Calu3 (cell line): ENCODE measurements at regions not wholly inside any gene's neighbourhood (a gene's known extent, or its start where the extent isn't known, plus 50 kb on each side); places are given as distances from the start of the nearest gene placed in this dataset.

Experiments
- BruUV-seq: library from RNA; stranded (reverse); fragments of 400-500 nt; replicated peaks from 2 replicates; lab custom pipeline; 2021; lab: Mats Ljungman, UMichigan
- CTCF ChIA-PET: fragments of 300-600 bp; sonication (Branson Sonifier 250); formaldehyde crosslinking; loops from one replicate; lab custom pipeline; 2022; ENCODE audit warnings: antibody characterized with exemption; lab: Charles Lee
- DNase-seq: peaks from one replicate; pipeline ENCODE4 v3.0.0; 2022
- H3K27ac Mint-ChIP-seq: one replicate; pipeline ENCODE4 v1.8.0; 2022; ENCODE audit warnings: mixed read lengths; ENCODE audit not compliant: unreplicated experiment
- H3K27me3 Mint-ChIP-seq: one replicate; pipeline ENCODE4 v1.8.0; 2022; ENCODE audit warnings: mixed read lengths; ENCODE audit not compliant: unreplicated experiment
- H3K36me3 Mint-ChIP-seq: one replicate; pipeline ENCODE4 v1.8.0; 2022; ENCODE audit warnings: mild to moderate bottlenecking, moderate library complexity, mixed read lengths; ENCODE audit not compliant: insufficient read depth, unreplicated experiment
- H3K4me1 Mint-ChIP-seq: one replicate; pipeline ENCODE4 v1.8.0; 2022; ENCODE audit warnings: mild to moderate bottlenecking, low read depth, mixed read lengths; ENCODE audit not compliant: unreplicated experiment
- H3K4me3 Mint-ChIP-seq: one replicate; pipeline ENCODE4 v1.8.0; 2022; ENCODE audit warnings: mild to moderate bottlenecking, low read depth, moderate library complexity, mixed read lengths; ENCODE audit not compliant: unreplicated experiment
- H3K9me3 Mint-ChIP-seq: one replicate; pipeline ENCODE4 v1.8.0; 2022; ENCODE audit warnings: low read depth, mixed read lengths; ENCODE audit not compliant: unreplicated experiment
- CTCF ChIP-seq: fragments of 200-600 bp; IDR thresholded peaks from one replicate; pipeline ENCODE4 v1.8.0; 2022; ENCODE audit warnings: antibody characterized with exemption; ENCODE audit not compliant: unreplicated experiment
- intact Hi-C: fragments of 100-400 bp; cut with micrococcal nuclease; formaldehyde crosslinking; loops from one replicate; pipeline ENCODE4 v1.10.0; 2022; ENCODE audit not compliant: unreplicated experiment

DNA sequence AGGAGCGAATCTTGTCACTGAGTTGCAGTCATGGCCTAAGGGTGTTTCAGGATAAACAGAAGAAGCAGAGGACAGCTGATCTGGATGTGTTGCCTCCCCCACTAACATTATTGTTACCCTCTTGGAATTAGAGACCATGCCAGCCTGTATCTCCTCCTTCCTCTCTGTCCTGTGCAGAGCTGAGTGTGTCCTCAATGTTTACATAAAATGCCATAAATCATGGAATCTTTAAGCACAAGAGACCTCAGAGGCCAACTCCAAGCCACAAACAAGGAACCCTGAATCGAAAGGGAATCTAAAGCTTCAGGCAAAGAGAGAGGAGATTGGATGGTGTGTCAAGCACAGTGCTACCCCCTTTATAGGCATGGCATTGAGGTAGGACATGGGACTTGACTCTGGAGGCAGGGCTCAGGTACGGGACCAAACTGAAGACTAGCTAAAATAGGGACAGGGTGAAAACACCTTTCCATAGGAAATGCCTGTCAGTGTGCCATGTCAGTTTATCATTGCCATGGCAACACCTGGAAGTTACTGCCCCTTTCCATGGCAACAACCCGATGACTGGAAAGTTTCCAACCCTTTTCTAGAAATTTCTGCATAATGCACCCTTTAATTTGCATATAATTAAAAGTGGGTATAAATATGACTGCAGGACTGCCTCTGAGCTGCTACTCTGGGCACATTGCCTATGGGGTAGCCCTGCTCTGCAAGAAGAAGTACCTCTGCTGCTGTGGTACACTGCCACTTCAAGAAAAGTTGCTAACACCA, 489.7 kb downstream of the MIAT start:
- Mint-ChIP-seq H3K36me3 (no peaks in the 10 kb centered on the region), H3K27me3 (no peaks in the 10 kb centered on the region), H3K9me3 (no peaks in the 10 kb centered on the region), H3K4me1 (peaks cover 24% of the 10 kb centered on the region), H3K27ac (no peak overlapping the region), H3K4me3 (no peak overlapping the region)
- DNase-seq: no peak
- no peak for TF ChIP-seq CTCF
- intact Hi-C loops: no loop called here
- CTCF ChIA-PET: no interaction called here
- no TSS peak for BruUV-seq

GRCh38 chr22:27148055-27148454, 490.7 kb downstream of the MIAT start:
- CTCF ChIA-PET: no interaction called here
- no peaks in the 10 kb centered on the region for H3K27me3 Mint-ChIP-seq
- DNase-seq: no peak
- no peaks in the 10 kb centered on the region for H3K9me3 Mint-ChIP-seq
- peaks cover 24% of the 10 kb centered on the region for H3K4me1 Mint-ChIP-seq
- H3K36me3 Mint-ChIP-seq: no peaks in the 10 kb centered on the region
- intact Hi-C loops: no loop called here
- no TSS peak for BruUV-seq
- no peak for TF ChIP-seq CTCF
- no peak overlapping the region for H3K4me3 Mint-ChIP-seq
- no peak overlapping the region for H3K27ac Mint-ChIP-seq

- DNase-seq: no peak
- H3K9me3 Mint-ChIP-seq: no peaks in the 10 kb centered on the region
- CTCF ChIA-PET: no interaction called here
- no peaks in the 10 kb centered on the region for H3K27me3 Mint-ChIP-seq
- no peaks in the 10 kb centered on the region for H3K36me3 Mint-ChIP-seq
- intact Hi-C loops: no loop called here
- no peak for TF ChIP-seq CTCF
- H3K27ac Mint-ChIP-seq: no peak overlapping the region
- H3K4me1 Mint-ChIP-seq: peaks cover 24% of the 10 kb centered on the region
- H3K4me3 Mint-ChIP-seq: no peak overlapping the region
- no TSS peak for BruUV-seq
Measured at GRCh38 chr22:27148886-27149470, 491.6 kb downstream of the MIAT start.

DNA sequence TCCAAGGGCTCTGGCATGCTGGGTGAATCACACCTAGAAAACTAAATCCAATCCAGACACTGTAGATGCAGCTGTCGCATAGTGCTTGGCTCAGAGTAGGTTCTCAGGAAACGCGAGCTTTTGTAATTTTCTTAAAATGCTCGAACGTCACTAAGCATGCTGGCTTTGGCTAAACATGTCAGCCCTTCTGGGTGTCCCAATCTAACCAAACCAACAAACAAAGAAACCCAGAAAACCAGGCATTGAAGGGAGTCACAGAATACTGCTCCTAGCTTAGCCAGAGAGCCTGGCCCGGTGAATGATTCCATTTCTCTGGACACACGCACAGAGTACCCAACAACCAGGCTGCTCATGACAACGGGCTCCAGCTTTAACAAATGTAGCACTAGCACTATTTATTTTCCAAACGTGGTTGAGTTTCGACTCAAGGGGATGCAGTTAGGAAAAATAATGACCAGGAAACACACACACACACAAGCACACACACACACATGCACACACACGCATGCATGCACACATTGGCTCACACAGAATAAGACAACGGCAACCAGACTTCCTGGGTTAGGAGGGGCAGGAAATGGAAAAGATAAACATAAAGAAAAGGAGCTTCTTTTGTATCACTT, 492.6 kb downstream of the MIAT start:
- no peaks in the 10 kb centered on the region for H3K36me3 Mint-ChIP-seq
- no peaks in the 10 kb centered on the region for H3K9me3 Mint-ChIP-seq
- CTCF ChIA-PET: no interaction called here
- H3K4me3 Mint-ChIP-seq: no peak overlapping the region
- no TSS peak for BruUV-seq
- intact Hi-C loops: no loop called here
- no peak for DNase-seq
- H3K27me3 Mint-ChIP-seq: no peaks in the 10 kb centered on the region
- no peak overlapping the region for H3K27ac Mint-ChIP-seq
- no peak for TF ChIP-seq CTCF
- H3K4me1 Mint-ChIP-seq: peaks cover 24% of the 10 kb centered on the region
